GM21529 (cell line): ENCODE measurements at regions not wholly inside any gene's neighbourhood (a gene's known extent, or its start where the extent isn't known, plus 50 kb on each side); places are given as distances from the start of the nearest gene placed in this dataset.
"Not testable (repeated sequence)": the region's sequence is repeated elsewhere in the genome, so short reads cannot be mapped to it uniquely, and the experiment has no call there.

Experiments used
- ATAC-seq: cut with Tn5 transposase; IDR thresholded peaks from one replicate; pipeline ENCODE4 v1.9.1; 2021; ENCODE audit not compliant: unreplicated experiment

DNA sequence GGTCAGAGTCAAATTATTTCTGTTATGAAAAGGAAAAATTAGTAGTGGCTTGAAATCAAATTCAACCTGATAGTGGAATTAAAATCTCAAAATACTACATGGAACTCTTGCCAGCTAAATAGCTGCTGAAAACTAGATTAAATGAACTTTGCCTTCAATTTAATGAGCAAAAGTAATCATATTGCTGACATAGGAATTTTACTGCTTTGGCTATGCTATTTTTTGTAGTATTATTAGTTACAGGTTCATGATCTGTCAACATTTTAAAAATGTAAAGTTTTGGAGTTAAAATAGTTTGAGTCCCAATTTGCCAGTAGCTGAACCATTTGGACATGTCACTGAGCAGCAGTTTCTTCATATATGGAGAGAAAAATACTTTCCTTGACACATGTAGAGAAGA is 81.4 kb downstream of the RERGL start:
- no peak for ATAC-seq

DNA sequence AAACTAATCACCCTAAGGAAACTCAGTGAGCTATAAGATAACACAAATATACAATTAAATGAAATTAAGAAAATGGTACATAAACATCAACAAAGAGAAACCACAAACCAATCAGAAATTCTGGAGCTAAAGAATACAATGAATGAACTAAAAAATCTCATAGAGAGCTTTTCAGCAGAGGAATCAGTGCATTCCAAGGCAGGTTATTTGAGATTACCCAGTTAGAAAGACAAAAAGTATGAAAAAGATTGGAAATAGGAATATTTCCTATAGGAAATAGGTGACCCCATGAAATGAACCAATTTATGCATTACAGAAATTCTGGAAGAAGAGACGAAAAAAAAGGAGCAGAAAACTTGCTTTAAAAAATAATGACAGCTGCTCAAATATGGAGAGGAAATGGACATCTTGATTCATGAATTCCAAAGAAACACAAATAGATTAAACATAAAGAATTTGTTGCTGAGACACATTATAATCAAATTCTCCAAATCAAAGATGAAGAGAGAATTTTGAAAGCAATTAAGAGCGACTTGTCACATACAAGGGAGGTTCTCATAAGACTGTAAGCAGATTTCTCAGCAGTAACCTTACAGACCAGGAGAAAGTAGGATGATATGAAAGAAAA is 90.7 kb downstream of the RERGL start:
- no peak for ATAC-seq

DNA sequence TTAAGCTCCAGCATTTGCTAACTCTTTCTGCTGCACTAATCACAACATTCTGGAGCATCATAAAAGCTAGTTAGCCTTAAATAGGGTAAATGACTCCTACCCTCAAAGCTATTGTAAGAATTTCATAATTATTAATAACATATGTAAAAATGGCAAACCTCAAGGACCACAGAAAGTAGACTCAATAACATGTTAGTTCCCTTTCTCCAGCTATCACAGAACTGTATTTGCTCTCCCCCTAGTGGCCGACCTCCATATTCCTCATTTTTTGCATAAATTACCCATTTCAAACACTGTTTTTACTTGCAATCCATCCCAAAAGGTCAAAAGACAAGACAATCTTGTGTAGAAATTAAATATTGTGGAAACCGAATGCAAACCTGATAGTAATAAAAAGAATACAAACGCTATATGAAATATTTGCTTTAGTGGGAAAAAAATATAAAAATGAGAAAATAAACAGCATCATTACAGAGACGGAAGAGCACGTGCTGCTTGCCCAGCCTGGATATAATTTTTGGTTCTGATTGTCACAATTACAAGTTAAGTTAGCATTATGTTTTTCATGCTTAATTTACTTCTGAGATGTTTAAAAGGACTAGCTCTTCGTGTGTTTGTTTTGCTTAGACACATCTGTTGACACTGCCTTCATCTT is 97.9 kb downstream of the RERGL start:
- peak; percentile 97 for ATAC-seq

DNA sequence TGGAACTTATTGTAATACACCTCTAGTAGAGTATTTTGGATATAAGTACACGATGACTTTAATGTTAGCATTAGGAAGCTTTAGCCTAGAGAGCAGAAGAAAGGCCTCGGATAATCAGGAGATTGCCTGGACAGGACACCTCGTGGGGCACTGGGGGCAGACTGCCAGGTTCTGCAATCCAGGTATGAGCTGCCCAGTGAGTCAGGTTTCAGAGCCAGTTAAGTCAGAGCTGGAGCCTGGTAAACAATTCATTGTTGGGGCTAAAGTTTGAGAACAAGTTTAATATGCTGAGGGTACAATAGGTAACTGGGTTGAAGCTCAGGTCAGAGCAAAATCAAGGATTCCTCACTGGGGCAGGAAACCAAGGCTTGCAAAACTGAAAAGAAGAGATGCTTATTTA is 107.4 kb downstream of the RERGL start:
- ATAC-seq = no peak

DNA sequence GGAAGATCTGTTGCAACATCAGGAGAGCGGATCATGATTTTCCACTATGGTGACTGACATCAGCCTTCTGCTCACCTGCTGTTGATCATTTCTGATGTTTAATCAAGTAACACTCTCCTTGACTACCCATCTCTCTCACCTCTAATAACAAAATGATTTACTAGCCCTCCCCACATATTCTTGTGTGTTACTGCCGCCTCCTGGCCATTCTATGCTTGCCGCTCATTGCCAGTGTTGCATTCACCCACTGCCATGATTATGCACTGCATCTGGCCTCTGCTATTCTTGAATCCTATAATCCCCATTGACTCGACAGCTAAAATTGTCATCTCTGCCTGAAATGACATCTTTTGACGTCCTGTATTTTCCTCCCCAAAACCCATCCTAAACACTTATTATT is 113.8 kb downstream of the RERGL start:
- no peak for ATAC-seq

DNA sequence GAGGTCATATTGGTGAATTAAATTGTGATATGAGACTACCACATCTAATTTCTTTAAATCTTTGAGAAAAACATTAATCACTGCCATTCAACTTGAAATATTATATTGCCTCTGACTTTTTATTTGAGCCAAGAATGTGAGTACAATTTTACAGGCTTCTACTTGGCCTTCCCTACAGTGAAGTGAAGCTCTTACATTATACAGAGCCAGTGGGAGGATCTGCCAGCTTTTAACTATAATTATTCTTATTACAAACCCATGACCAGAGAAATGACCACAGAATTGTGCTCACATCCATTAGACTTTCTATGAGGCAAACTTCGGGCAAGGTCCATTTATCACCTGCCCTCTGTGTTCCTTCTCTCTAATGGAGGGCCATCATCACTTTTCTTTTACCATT is 114.2 kb downstream of the RERGL start:
- ATAC-seq = no peak

DNA sequence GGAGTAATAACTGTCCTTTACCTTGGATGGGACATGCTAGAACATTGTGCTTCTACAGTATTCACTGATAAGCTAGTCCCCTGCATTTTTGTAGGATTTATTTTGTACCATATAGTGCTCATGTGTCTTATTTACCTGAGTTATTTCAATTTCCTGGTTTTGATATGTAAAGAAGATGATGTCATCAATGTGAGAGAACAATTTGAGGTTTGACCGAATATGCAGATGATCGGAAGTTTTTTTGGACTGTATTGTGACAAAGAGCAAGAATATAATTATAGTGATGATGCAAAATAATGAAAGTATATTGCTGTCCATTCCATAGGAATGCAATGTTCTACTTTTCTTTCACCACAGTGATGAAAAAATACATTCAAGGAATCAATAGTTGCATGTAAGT is 114.8 kb downstream of the RERGL start:
- ATAC-seq = no peak

DNA sequence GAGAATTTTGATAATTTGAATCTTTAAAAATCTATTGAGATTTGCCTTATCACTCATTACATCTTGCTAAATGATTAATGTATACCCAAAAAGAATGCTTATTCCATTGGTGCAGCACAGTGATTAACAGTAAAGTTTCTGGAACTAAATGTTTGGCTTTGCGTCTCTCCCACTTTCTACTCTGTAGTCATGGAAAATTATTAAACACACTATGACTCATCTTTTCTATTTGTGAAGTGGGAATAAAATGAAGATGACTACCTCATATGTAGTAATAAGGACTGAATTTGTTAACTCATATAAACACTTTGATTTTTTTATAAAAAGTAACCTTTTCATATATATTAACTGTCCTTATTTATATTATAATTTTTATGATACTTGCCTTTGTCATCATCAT is 118.1 kb downstream of the RERGL start:
- no peak for ATAC-seq

DNA sequence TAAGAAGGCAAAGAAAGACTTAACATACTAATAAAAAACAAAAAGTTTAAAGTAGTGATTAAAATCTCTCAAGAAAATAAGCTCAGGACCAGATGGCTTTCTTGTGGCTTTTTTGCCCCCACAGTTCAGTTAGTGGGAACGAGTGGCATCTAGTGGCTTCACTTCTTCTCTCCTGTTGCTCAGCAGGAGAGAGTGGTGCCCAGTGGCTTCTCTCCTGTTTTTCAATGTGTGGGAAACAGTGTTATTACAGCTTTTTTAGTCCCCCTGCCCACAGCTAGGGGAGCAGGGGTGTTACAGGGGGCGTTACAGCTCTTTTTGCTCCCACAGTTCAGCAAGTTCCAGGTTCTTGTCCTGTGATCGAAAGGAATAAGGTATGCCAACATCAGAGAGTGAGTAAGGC is 135.2 kb downstream of the RERGL start:
- ATAC-seq = no peak

DNA sequence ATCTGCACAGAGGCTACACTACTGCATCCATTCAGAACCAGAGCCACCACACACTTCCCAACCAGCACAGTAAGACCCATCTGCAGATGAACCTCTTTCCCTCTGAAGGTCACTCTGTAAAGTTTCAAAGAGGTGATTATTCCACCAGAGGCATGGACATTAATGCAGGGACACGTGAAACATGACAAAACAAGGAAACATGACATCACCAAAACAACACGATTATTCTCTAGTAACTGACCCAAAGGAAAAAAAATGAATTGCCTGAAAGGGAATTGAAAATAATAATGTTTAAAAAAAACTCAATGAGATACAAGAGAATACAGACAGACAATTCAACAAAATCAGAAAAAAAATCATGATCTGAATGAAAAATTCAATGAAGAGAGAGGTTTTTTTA is 139.1 kb downstream of the RERGL start:
- no peak for ATAC-seq

DNA sequence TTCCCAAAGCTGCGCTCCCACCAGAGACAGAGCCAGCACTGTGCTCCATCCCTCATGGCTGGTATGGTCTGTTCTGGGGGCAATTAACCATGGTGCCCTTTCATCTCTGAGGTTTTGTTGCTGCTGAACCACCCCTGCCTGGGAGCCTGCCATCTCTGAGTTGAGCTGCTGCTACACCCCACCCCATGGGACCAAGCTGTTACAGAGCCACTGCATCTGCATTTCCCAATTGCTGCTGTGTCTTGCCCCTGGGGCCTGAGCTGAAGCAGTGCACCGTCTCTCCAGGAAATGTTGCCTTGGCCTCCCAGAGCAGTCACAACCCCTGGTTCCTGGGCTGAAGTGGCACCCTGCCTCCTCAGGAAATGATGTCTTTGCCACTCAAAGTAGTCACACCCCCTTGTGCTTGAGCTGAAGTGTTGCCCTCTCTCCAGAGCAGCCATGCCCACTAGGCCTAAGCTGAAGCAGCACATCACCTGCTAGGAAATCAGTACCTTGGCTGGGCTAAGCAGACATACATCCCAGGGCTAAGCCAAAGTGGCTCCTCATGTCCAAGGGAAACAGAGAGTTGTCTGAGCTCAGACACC is 140.3 kb downstream of the RERGL start:
- no peak for ATAC-seq

DNA sequence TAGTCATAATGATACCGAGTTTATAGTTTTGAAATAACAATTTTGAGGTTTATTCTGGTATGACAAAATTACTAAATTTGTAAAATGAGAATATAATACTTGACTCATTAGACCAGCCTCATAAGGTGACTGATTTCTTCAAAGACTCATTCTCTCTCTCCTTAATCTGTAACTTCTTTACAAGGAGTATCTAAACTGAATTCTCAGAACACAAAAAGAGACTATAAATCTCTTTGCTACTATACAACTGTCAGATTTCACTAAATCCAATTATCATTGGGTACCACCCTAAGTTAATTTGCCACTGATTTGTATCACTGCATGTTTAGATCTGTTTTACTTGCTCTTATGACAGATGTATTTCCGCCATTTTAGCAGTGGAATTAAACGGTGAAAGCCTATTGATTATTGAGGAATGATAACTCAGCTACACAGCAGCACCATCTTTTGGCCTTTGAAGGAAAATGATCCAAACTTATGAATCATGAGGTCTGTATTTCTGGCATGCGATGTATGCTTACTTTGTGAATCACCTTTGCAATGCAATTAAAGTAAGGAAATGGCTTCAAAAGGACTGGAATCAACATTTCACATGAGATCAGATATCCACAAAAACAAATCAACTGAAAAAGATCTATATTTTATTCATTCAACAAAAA is 161.2 kb downstream of the RERGL start:
- ATAC-seq = no peak

DNA sequence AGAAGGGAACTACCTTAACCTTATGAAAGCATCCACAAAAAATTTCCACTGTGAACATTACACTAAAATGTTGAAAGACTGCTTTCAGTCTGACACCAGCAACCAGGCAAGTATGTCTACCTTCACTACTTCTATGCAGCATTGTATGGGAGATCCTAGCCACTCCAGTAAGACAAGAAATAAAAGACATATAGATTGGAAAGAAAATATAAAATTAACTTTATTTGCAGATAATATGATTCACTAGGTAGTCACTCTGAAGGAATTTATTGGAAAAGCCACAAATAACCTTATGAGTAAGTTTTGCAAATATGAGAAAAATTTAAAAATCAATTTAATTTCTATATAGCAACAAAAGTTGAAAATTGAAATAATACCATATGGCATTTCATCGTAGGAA is 172.0 kb downstream of the RERGL start:
- no peak for ATAC-seq

DNA sequence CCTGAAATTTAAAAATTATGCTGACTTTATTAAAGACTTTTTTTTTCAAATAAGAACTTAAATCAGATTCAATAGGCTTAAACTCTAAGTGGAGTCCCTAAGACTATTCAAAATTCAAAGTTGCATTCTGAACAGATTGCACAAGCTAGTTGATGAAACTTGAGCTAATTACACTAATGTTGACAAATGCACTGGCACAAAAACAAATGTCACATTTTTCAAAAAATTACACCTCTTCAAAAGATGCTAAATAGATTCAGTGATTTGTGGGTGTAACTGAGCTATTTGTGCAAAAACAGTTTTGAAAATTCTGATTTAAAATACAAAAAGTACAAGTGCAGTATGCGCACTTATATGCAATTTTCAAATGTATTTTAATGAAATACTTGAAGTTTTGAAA is 205.4 kb downstream of the RERGL start:
- ATAC-seq = no peak

DNA sequence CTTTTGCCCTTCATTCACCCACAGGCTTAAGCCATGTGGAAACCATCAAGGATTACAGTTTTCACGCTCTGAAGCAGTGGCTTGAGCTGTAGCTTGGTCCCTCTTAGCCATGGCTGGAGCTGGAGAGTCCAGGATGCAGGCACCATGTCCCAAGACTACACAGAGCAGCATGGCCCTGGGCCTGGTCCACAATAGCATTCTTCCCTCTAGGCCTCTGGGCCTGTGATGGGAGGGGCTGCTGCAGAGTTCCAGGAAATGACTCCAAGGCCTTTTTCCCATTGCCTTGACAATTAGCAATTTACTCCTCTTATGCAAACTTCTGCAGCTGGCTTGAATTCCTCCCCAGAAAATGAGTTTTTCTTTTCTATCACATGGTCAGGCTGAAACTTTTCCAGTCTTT is 211.3 kb downstream of the RERGL start:
- ATAC-seq = no peak

DNA sequence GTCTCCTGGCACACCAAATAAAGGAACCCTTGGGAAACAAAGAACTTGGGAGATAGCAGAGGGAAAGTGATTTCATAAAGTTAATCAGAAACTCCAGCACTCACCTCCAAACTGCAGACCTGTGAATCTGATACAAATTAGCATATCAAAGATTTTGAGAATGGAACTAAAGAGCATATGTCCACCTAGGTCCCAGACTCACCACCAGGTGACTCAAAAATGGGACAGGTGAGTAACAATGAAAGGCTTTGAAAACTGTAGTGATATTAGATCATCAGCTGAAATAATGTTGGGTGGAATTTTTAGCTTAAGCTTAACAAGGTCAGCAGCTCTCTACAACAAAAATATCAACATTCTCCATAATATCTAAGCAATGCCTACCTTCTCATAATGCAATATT is 214.8 kb downstream of the RERGL start:
- ATAC-seq = no peak

DNA sequence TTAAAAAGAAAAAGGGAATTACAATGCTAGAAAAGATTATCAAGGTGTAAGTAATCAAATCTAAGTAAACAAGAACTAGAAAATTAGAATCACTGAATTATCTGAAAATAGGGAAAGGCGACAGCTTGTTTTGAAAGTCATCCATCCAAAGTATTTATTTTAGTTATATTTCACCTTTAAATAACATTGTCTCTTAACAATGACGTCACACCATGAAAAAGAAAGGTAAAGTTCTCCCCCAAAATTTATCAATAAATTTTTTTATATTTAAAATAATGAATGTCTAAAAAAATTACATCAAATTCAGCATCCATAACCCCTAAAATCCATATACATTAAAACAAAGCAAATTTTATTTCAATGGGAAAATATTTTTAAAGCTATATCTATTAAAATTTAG is 223.2 kb downstream of the RERGL start:
- no peak for ATAC-seq

DNA sequence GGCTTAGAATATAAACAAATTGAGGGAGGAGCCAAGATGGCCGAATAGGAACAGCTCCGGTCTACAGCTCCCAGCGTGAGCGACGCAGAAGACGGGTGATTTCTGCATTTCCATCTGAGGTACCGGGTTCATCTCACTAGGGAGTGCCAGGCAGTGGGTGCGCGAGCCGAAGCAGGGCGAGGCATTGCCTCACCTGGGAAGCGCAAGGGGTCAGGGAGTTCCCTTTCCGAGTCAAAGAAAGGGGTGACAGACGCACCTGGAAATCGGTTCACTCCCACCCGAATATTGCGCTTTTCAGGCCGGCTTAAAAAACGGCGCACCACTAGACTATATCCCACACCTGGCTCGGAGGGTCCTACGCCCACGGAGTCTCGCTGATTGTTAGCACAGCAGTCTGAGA is 234.4 kb downstream of the RERGL start:
- not testable (repeated sequence) for ATAC-seq

DNA sequence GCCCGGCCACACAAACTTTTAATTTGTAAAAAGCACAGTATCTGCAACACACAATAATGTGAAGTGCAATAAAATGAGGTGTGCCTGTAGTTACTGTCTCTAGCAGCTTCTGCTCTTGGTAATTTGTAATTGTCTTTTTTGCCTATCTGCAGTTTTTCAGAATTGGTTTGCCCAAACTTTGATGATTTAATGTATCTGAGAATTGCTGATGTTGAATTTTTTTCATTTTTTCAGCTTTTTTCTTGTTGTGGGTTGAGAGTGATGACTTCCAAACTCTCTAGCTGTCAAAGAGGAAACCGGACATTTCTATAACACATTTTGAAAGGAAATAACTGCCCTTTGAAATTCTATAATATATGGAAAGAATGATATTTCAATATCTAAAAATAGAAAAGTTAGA is 236.9 kb downstream of the RERGL start:
- ATAC-seq = no peak

DNA sequence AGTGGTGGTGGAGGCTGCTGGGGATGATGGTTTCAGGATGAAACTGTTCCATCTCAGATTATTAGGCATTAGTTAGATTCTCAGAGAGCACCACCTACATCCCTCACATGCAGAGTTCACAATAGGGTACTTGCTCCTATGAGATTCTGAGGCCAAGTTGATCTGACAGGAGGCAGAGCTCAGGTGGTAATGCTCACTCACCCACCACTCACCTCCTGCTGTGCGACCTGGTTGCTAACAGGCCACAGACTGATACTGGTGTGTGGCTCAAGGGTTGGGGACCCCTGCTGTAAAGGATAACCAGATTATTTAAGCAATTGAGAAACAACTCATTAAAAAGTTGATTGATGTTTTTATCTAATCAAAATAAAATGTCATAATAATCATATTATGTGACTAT is 248.5 kb downstream of the RERGL start:
- no peak for ATAC-seq

DNA sequence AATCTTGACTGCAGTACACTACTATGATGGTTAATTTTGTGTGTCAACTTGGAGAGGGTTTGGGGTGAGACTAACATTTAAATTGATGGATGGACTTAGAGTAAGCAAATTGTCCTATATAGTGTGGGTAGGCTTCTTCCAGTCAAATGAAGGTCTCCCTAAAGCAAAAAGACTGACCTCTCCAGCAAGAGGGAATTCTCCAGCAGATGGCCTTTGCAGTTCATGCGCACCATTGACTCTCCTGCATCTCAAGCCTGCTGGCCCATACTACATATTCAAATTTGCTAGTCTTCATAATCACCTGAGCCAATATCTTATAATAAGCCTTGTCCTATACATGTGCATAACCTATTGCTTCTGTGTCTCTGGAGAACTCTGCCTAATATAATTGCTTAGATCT is 260.2 kb downstream of the RERGL start:
- no peak for ATAC-seq

DNA sequence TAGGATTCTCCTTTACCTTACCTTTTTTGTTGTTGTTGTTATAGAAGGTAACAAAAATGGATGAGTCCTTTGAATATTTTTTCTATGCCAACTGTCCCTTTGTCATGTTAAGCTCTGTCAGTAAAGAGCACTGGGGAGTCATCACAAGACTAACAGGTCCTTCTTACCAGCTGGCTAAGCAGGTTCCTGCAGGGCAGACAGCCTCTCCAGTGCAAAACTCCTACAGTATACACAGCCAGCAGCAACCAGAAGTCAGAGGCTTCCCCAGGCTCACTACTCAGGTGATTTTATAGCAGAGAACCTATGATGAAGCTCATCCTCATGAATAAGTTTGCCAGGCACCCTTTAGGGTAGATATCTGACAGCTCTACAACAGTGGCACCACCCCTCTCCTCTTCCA is 271.1 kb downstream of the RERGL start:
- no peak for ATAC-seq
